WTC11 (cell line): ENCODE measurements at regions not wholly inside any gene's neighbourhood (a gene's known extent, or its start where the extent isn't known, plus 50 kb on each side); places are given as distances from the start of the nearest gene placed in this dataset.

ENCODE experiments used
- ATAC-seq: fragments of 200-7000 bp; cut with Tn5 transposase; 2 replicates; pipeline ENCODE4 v1.10.0; 2021; ENCODE audit warnings: mild to moderate bottlenecking, moderate library complexity
- CTCF ChIA-PET: fragments of 300-600 bp; sonication (Branson Sonifier 250); formaldehyde crosslinking; loops from one replicate; lab custom pipeline; 2021; ENCODE audit warnings: antibody characterized with exemption; lab: Charles Lee
- POLR2A ChIA-PET: fragments of 350-600 bp; sonication (Branson Sonifier 250); formaldehyde crosslinking; loops from one replicate; lab custom pipeline; 2021; ENCODE audit warnings: antibody characterized with exemption; lab: Charles Lee
- DNase-seq: peaks from one replicate; pipeline ENCODE4 v3.0.0; 2021; ENCODE audit warnings: low spot score
- H3K27ac Mint-ChIP-seq: 2 replicates; pipeline ENCODE4 v1.8.0; 2021; ENCODE audit warnings: mixed read lengths
- H3K27me3 Mint-ChIP-seq: 2 replicates; pipeline ENCODE4 v1.8.0; 2021; ENCODE audit warnings: low read depth, mild to moderate bottlenecking, moderate library complexity, mixed read lengths
- H3K36me3 Mint-ChIP-seq: 2 replicates; pipeline ENCODE4 v1.8.0; 2021; ENCODE audit warnings: mixed read lengths
- H3K4me1 Mint-ChIP-seq: 2 replicates; pipeline ENCODE4 v1.8.0; 2022; ENCODE audit warnings: mixed read lengths
- H3K4me3 Mint-ChIP-seq: 2 replicates; pipeline ENCODE4 v1.8.0; 2021; ENCODE audit warnings: mild to moderate bottlenecking, moderate library complexity, mixed read lengths
- H3K9me3 Mint-ChIP-seq: 2 replicates; pipeline ENCODE4 v1.8.0; 2021; ENCODE audit warnings: mixed read lengths
- ATF1 ChIP-seq: sonication (generic); formaldehyde crosslinking; IDR thresholded peaks from 2 replicates; pipeline ENCODE4 v1.8.1; 2023; ENCODE audit warnings: mild to moderate bottlenecking, moderate library complexity, missing genetic modification reagents
- ATF6 ChIP-seq: sonication (generic); formaldehyde crosslinking; IDR thresholded peaks from 2 replicates; pipeline ENCODE4 v1.8.1; 2023; ENCODE audit warnings: mild to moderate bottlenecking, missing genetic modification reagents
- CDX4 ChIP-seq: fragments of 250-450 bp; sonication (Bioruptor Pico); IDR thresholded peaks from 2 replicates; pipeline ENCODE4 v1.9.0; 2021; ENCODE audit warnings: moderate library complexity, mild to moderate bottlenecking, inconsistent platforms, borderline replicate concordance
- E2F5 ChIP-seq: sonication (generic); formaldehyde crosslinking; IDR thresholded peaks from 2 replicates; pipeline ENCODE4 v1.8.1; 2022; ENCODE audit warnings: mild to moderate bottlenecking, moderate library complexity, missing genetic modification reagents
- ESRRA ChIP-seq: sonication (generic); formaldehyde crosslinking; IDR thresholded peaks from 2 replicates; pipeline ENCODE4 v1.8.1; 2022; ENCODE audit warnings: mild to moderate bottlenecking, missing genetic modification reagents, borderline replicate concordance
- FOXK1 ChIP-seq: sonication (generic); formaldehyde crosslinking; IDR thresholded peaks from 2 replicates; pipeline ENCODE4 v1.8.0; 2022; ENCODE audit warnings: mild to moderate bottlenecking, moderate library complexity, missing genetic modification reagents
- FOXP1 ChIP-seq: sonication (generic); formaldehyde crosslinking; IDR thresholded peaks from 2 replicates; pipeline ENCODE4 v1.8.0; 2022; ENCODE audit warnings: missing genetic modification reagents, mild to moderate bottlenecking, moderate library complexity, borderline replicate concordance
- GABPB1 ChIP-seq: sonication (generic); formaldehyde crosslinking; IDR thresholded peaks from 2 replicates; pipeline ENCODE4 v1.8.1; 2023; ENCODE audit warnings: mild to moderate bottlenecking, missing genetic modification reagents
- GTF2I ChIP-seq: fragments of 250-450 bp; sonication (Bioruptor Pico); conservative IDR thresholded peaks from 2 replicates; pipeline ENCODE4 v1.4.0; 2021; ENCODE audit warnings: mild to moderate bottlenecking
- IRF2 ChIP-seq: sonication (generic); formaldehyde crosslinking; IDR thresholded peaks from 2 replicates; pipeline ENCODE4 v1.8.0; 2022; ENCODE audit warnings: low read depth, missing genetic modification reagents, borderline replicate concordance
- MYBL2 ChIP-seq: sonication (generic); formaldehyde crosslinking; IDR thresholded peaks from 2 replicates; pipeline ENCODE4 v1.8.1; 2023; ENCODE audit warnings: mild to moderate bottlenecking, moderate library complexity, missing genetic modification reagents
- NR2C2 ChIP-seq: sonication (generic); formaldehyde crosslinking; IDR thresholded peaks from 2 replicates; pipeline ENCODE4 v1.8.0; 2022; ENCODE audit warnings: mild to moderate bottlenecking, missing genetic modification reagents
- PREB ChIP-seq: sonication (generic); formaldehyde crosslinking; IDR thresholded peaks from 2 replicates; pipeline ENCODE4 v1.8.1; 2022; ENCODE audit warnings: mild to moderate bottlenecking, missing genetic modification reagents, moderate library complexity, borderline replicate concordance
- SMAD4 ChIP-seq: sonication (generic); formaldehyde crosslinking; IDR thresholded peaks from 2 replicates; pipeline ENCODE4 v1.8.0; 2022; ENCODE audit warnings: mild to moderate bottlenecking, missing genetic modification reagents
- TCF7 ChIP-seq: sonication (generic); formaldehyde crosslinking; IDR thresholded peaks from 2 replicates; pipeline ENCODE4 v1.8.0; 2022; ENCODE audit warnings: mild to moderate bottlenecking, low read depth, missing genetic modification reagents, moderate library complexity
- ZBTB21 ChIP-seq: sonication (generic); formaldehyde crosslinking; IDR thresholded peaks from 2 replicates; pipeline ENCODE4 v1.8.1; 2023; ENCODE audit warnings: mild to moderate bottlenecking, missing genetic modification reagents, borderline replicate concordance
- ZNF281 ChIP-seq: sonication (generic); formaldehyde crosslinking; IDR thresholded peaks from 2 replicates; pipeline ENCODE4 v1.8.0; 2023; ENCODE audit warnings: mild to moderate bottlenecking, missing genetic modification reagents
- ZNF532 ChIP-seq: fragments of 250-450 bp; sonication (Bioruptor Pico); IDR thresholded peaks from 2 replicates; pipeline ENCODE4 v1.9.0; 2021; ENCODE audit warnings: mild to moderate bottlenecking, borderline replicate concordance
- ZSCAN18 ChIP-seq: fragments of 250-450 bp; sonication (Bioruptor Pico); IDR thresholded peaks from 2 replicates; pipeline ENCODE4 v2.1.2; 2022; ENCODE audit warnings: mild to moderate bottlenecking, moderate library complexity

- POLR2A ChIA-PET, result no interaction called here
- Mint-ChIP-seq H3K4me3 (no peak overlapping the region), H3K27ac (no peak overlapping the region), H3K9me3 (0 out of 2 replicates have a peak, but pooled peaks cover 5% of the 10 kb centered on the region), H3K27me3 (no peaks in the 10 kb centered on the region), H3K36me3 (no peaks in the 10 kb centered on the region), H3K4me1 (peaks cover 11% of the 10 kb centered on the region)
- ATAC-seq (no peak), DNase-seq (no peak)
- CTCF ChIA-PET, result no interaction called here
- TF ChIP-seq FOXP1 (CRISPR knock-in tag), result no peak
- TF ChIP-seq ATF1, result no peak
- no peak for TF ChIP-seq ZNF532 (CRISPR knock-in tag)
- TF ChIP-seq ZBTB21, result no peak
- no peak for TF ChIP-seq E2F5 (CRISPR knock-in tag)
- no peak for TF ChIP-seq FOXK1 (CRISPR knock-in tag)
- TF ChIP-seq ZSCAN18 (CRISPR knock-in tag), result no peak
- TF ChIP-seq IRF2 (CRISPR knock-in tag), result no peak
- TF ChIP-seq TCF7 (CRISPR knock-in tag), result no peak
- no peak for TF ChIP-seq ZNF281 (CRISPR knock-in tag)
- TF ChIP-seq CDX4, result no peak
- TF ChIP-seq PREB, result no peak
- no peak for TF ChIP-seq SMAD4
- no peak for TF ChIP-seq NR2C2
- TF ChIP-seq MYBL2, result no peak
- TF ChIP-seq ESRRA (CRISPR knock-in tag), result no peak
- no peak for TF ChIP-seq ATF6 (CRISPR knock-in tag)
- TF ChIP-seq GTF2I (CRISPR knock-in tag), result no peak
- TF ChIP-seq GABPB1 (CRISPR knock-in tag), result no peak
Measured at GRCh38 chr1:95815511-95815910, 581.5 kb downstream of the RWDD3 start.
